SU-DHL-6 (cell line): ENCODE measurements at regions not wholly inside any gene's neighbourhood (a gene's known extent, or its start where the extent isn't known, plus 50 kb on each side); places are given as distances from the start of the nearest gene placed in this dataset.

Source experiments
- H2AFZ ChIP-seq: fragments of 200-600 bp; sonication (generic); 2 replicates; pipeline ENCODE4 v1.6.1; 2014; ENCODE audit warnings: low read depth, mild to moderate bottlenecking, moderate library complexity, mixed read lengths, antibody characterized with exemption, low read length; ENCODE audit not compliant: severe bottlenecking
- H3F3A ChIP-seq: fragments of 200-600 bp; shearing (Covaris generic); 2 replicates; pipeline ENCODE4 v1.6.0; 2016; ENCODE audit warnings: antibody characterized with exemption, mild to moderate bottlenecking; ENCODE audit not compliant: insufficient read depth
- H3K27ac ChIP-seq: fragments of 200-600 bp; sonication (generic); 2 replicates; pipeline ENCODE4 v1.5.1; 2016; ENCODE audit warnings: low read depth, mild to moderate bottlenecking, low read length, moderate library complexity, mixed read lengths
- H3K27me3 ChIP-seq: fragments of 200-600 bp; sonication (generic), shearing (Covaris generic); 2 replicates; pipeline ENCODE4 v1.6.0; 2014; ENCODE audit warnings: mild to moderate bottlenecking, low read length
- H3K36me3 ChIP-seq: fragments of 200-600 bp; sonication (generic); 2 replicates; pipeline ENCODE4 v1.6.1; 2014; ENCODE audit warnings: mild to moderate bottlenecking, low read length, mixed read lengths
- H3K4me2 ChIP-seq: fragments of 300-600, 200-600 bp; shearing (Covaris generic), sonication (generic); 2 replicates; pipeline ENCODE4 v1.6.0; 2014; ENCODE audit warnings: low read length, low read depth, mild to moderate bottlenecking; ENCODE audit not compliant: poor library complexity, severe bottlenecking
- H3K4me3 ChIP-seq: fragments of 200-600 bp; sonication (generic); 2 replicates; pipeline ENCODE4 v1.5.1; 2014; ENCODE audit warnings: antibody characterized with exemption, low read length, mild to moderate bottlenecking, mixed read lengths; ENCODE audit not compliant: insufficient read depth, poor library complexity, severe bottlenecking
- H3K79me2 ChIP-seq: fragments of 200-600 bp; sonication (generic); 2 replicates; pipeline ENCODE4 v1.6.1; 2014; ENCODE audit warnings: mild to moderate bottlenecking, low read length, moderate library complexity; ENCODE audit not compliant: insufficient read depth
- H3K9ac ChIP-seq: fragments of 200-600 bp; sonication (generic); 2 replicates; pipeline ENCODE4 v1.7.0; 2014; ENCODE audit warnings: mild to moderate bottlenecking, low read length
- H3K9me2 ChIP-seq: fragments of 200-600 bp; sonication (generic); replicated peaks from 2 replicates; pipeline ENCODE4 v1.6.1; 2014; ENCODE audit warnings: low read length; ENCODE audit not compliant: insufficient read depth
- H3K9me3 ChIP-seq: fragments of 200-600 bp; sonication (generic); 2 replicates; pipeline ENCODE4 v1.6.1; 2014; ENCODE audit warnings: low read length, mixed read lengths; ENCODE audit not compliant: insufficient read depth
- H4K20me1 ChIP-seq: fragments of 200-600 bp; sonication (generic); 2 replicates; pipeline ENCODE4 v1.6.1; 2014; ENCODE audit warnings: low read depth, mild to moderate bottlenecking, antibody characterized with exemption, low read length, moderate library complexity, mixed read lengths
- EZH2phosphoT487 ChIP-seq: fragments of 200-600 bp; sonication (generic), shearing (Covaris generic); conservative IDR thresholded peaks from 2 replicates; pipeline ENCODE4 v1.6.1; 2018; ENCODE audit warnings: mild to moderate bottlenecking, antibody characterized with exemption, low read length, moderate library complexity, mixed read lengths
- TF ChIP-seq, protein P1 (sequence below): fragments of 200-600 bp; sonication (generic); IDR thresholded peaks from one replicate; pipeline ENCODE4 v1.5.1; 2017; ENCODE audit warnings: antibody characterized with exemption, mild to moderate bottlenecking, low read length, moderate library complexity; ENCODE audit not compliant: insufficient read depth, poor library complexity, severe bottlenecking

DNA sequence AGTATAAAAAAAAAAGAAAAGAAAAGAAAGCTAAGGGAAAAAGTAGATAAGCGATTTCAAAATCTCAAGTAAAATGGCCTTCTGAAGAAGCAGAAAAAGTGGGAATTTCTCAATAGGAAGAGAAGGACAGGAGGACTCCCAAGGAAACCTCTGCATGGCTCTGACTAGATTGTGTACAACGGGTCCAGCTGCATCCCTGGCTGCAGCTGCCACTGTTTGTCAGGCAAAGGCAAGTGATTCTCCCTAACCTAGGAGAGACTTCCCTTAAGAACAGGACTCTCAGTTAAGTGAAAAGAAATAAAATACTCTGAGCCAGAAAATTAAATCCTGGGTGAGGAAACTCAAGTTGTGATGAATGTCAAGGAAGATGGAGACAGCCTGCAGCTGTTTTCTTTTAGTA is 298.6 kb upstream of the KIAA1217 start:
- no peaks in the 10 kb centered on the region for H3K9me3 ChIP-seq
- no peaks in the 10 kb centered on the region for H3K79me2 ChIP-seq
- no peak overlapping the region for H3K4me2 ChIP-seq
- no peak overlapping the region for H3K9ac ChIP-seq
- H3K4me3 ChIP-seq, result no peak overlapping the region
- H3K27me3 ChIP-seq, result no peaks in the 10 kb centered on the region
- H3K27ac ChIP-seq, result no peak overlapping the region
- no peaks in the 10 kb centered on the region for H3K36me3 ChIP-seq
- H3F3A ChIP-seq, result no peaks in the 10 kb centered on the region
- no peak for TF ChIP-seq EZH2phosphoT487
- TF ChIP-seq, protein P1, sequence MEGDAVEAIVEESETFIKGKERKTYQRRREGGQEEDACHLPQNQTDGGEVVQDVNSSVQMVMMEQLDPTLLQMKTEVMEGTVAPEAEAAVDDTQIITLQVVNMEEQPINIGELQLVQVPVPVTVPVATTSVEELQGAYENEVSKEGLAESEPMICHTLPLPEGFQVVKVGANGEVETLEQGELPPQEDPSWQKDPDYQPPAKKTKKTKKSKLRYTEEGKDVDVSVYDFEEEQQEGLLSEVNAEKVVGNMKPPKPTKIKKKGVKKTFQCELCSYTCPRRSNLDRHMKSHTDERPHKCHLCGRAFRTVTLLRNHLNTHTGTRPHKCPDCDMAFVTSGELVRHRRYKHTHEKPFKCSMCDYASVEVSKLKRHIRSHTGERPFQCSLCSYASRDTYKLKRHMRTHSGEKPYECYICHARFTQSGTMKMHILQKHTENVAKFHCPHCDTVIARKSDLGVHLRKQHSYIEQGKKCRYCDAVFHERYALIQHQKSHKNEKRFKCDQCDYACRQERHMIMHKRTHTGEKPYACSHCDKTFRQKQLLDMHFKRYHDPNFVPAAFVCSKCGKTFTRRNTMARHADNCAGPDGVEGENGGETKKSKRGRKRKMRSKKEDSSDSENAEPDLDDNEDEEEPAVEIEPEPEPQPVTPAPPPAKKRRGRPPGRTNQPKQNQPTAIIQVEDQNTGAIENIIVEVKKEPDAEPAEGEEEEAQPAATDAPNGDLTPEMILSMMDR, result no peak
- H3K9me2 ChIP-seq, result no peaks in the 10 kb centered on the region
- H2AFZ ChIP-seq, result no peak overlapping the region
- H4K20me1 ChIP-seq, result no peaks in the 10 kb centered on the region

DNA sequence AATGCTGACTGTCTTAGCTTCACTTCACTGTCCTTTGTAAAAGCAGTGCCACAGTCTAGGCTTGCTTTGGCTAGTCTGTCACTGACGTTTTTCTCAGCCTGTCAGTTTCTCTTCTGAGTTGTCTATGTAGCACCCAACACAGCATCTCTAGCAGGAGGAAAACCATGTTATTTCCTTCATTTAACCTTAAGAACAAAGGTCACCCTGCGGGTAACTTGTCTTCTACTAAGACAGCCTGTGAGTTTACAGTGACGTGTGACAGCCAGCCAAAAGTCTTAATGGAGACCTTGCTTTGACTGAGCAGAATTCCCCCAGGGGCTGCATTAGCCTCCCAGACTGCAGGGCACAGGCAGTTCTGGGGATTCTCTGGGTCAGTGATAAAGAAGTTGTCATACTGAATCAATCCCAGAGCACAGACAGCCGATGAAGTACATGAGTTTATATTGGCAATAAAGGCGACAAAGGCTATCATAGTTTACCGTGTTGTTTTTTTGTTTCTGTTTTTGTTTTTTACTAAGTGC is 296.0 kb upstream of the KIAA1217 start:
- H3K9me2 ChIP-seq, result no peaks in the 10 kb centered on the region
- H3K9ac ChIP-seq, result no peak overlapping the region
- H3K36me3 ChIP-seq, result no peaks in the 10 kb centered on the region
- no peaks in the 10 kb centered on the region for H4K20me1 ChIP-seq
- H3K4me3 ChIP-seq, result no peak overlapping the region
- no peaks in the 10 kb centered on the region for H3K27me3 ChIP-seq
- H3F3A ChIP-seq, result no peaks in the 10 kb centered on the region
- H2AFZ ChIP-seq, result no peak overlapping the region
- H3K9me3 ChIP-seq, result no peaks in the 10 kb centered on the region
- H3K79me2 ChIP-seq, result no peaks in the 10 kb centered on the region
- no peak overlapping the region for H3K27ac ChIP-seq
- H3K4me2 ChIP-seq, result no peak overlapping the region
- TF ChIP-seq, protein P1, result no peak
- TF ChIP-seq EZH2phosphoT487, result no peak

DNA sequence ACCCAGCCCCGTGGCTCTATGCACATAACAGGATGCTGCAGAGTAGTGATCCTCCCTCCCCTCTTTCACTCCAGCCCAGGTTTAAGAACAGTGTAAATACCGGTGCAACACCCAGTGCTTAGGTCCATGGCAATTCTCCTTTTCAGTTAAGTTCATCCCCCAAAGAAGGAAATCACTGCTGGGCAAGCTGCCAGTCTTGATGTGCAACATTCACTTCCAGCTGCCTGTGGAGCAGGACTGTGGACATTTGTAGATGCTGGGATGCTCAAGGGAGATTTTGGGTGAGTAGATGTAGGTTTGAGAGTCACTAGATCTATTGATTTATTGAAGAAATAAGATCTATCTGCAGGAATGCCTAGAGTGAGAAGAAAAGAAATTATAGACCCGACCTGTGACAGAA is 294.3 kb upstream of the KIAA1217 start:
- Histone ChIP-seq H3F3A (no peaks in the 10 kb centered on the region), H3K27ac (no peak overlapping the region), H3K9ac (no peak overlapping the region), H3K27me3 (no peaks in the 10 kb centered on the region), H3K4me2 (no peak overlapping the region), H4K20me1 (no peaks in the 10 kb centered on the region), H2AFZ (no peak overlapping the region), H3K4me3 (no peak overlapping the region), H3K9me3 (no peaks in the 10 kb centered on the region), H3K9me2 (no peaks in the 10 kb centered on the region), H3K79me2 (no peaks in the 10 kb centered on the region), H3K36me3 (no peaks in the 10 kb centered on the region)
- TF ChIP-seq, protein P1, result no peak
- TF ChIP-seq EZH2phosphoT487, result no peak
